ENCODE measurements at regions not wholly inside any gene's neighbourhood (a gene's known extent, or its start where the extent isn't known, plus 50 kb on each side); places are given as distances from the start of the nearest gene placed in this dataset.

- TF ChIP-seq CTCF (IDR thresholded peaks at IDR 0.05) (no peak), POLR2A (IDR thresholded peaks at IDR 0.05) (no peak)
Measured at GRCh38 chr5:18967637-18968036, 1020.4 kb downstream of the CDH18 start.

Measured in body of pancreas (tissue), 4 donors.